HCT116 (cell line): ENCODE measurements at regions not wholly inside any gene's neighbourhood (a gene's known extent, or its start where the extent isn't known, plus 50 kb on each side); places are given as distances from the start of the nearest gene placed in this dataset.
A peak's percentile ranks its signal among the peaks of the same experiment; 100 is the strongest.

Experiments used
- ATAC-seq: fragments of 200-7000 bp; cut with Tn5 transposase; 2 replicates; pipeline ENCODE4 v1.9.1; 2020; ENCODE audit warnings: mild to moderate bottlenecking, moderate library complexity
- BruUV-seq: library from RNA; stranded (reverse); fragments of 400-500 nt; replicated peaks from 2 replicates; lab custom pipeline; 2021; lab: Mats Ljungman, UMichigan
- CTCF ChIA-PET: fragments of 300-600 bp; sonication (Branson Sonifier 250); formaldehyde crosslinking; loops from one replicate; lab custom pipeline; 2021; ENCODE audit warnings: antibody characterized with exemption; lab: Charles Lee
- POLR2A ChIA-PET: fragments of 300-600, 350-600 bp; sonication (Branson Sonifier 250); formaldehyde crosslinking; loops from one replicate; lab custom pipeline; 2021; ENCODE audit warnings: antibody characterized with exemption; lab: Charles Lee
- RAD21 ChIA-PET, 2 experiments: fragments of 300-600 bp; sonication (Branson Sonifier 250); formaldehyde crosslinking; loops; one replicate each; lab custom pipeline; 2023; ENCODE audit warnings: low total read pairs in 2 of 2; ENCODE audit not compliant: uncharacterized antibody in 2 of 2, unreplicated experiment in 2 of 2, low non-redundant PET in 1 of 2; lab: Charles Lee
- DNase-seq: peaks from one replicate; pipeline ENCODE4 v3.0.0-alpha.2; 2010; ENCODE audit warnings: low read depth, low spot score
- H2AFZ ChIP-seq: fragments of 200-600 bp; shearing (Covaris generic), sonication (generic); 2 replicates; pipeline ENCODE4 v1.6.1; 2017; ENCODE audit warnings: low read depth, mixed run types, mixed read lengths, antibody characterized with exemption, low read length; ENCODE audit not compliant: poor library complexity, severe bottlenecking
- H3K27ac ChIP-seq: 2 replicates; pipeline ENCODE4 v1.5.1; 2012; ENCODE audit warnings: low read depth, low read length
- H3K27me3 ChIP-seq: fragments of 200-600 bp; sonication (generic); 2 replicates; pipeline ENCODE4 v1.6.1; 2016; ENCODE audit warnings: mixed run types, low read length, mixed read lengths; ENCODE audit not compliant: insufficient read depth
- H3K36me3 ChIP-seq, 2 experiments: fragments of 200-500 bp in 1 of 2; fragments of 200-600 bp in 1 of 2; sonication (Bioruptor generic) in 1 of 2; sonication (generic) in 1 of 2; 2 replicates each; pipeline versions ENCODE4 v1.5.1 to v1.6.1; 2014 to 2016; ENCODE audit warnings: low read length in 2 of 2, inconsistent platforms in 1 of 2, mixed read lengths in 1 of 2, mixed run types in 1 of 2; ENCODE audit not compliant: insufficient read depth in 2 of 2, control insufficient read depth in 1 of 2
- H3K4me1 ChIP-seq, 2 experiments: fragments of 200-600 bp in 1 of 2; sonication (generic) in 1 of 2; 2 replicates each; pipeline versions ENCODE4 v1.5.1 to v1.6.1; 2012 to 2017; ENCODE audit warnings: low read length in 2 of 2, inconsistent platforms in 1 of 2, mild to moderate bottlenecking in 1 of 2, mixed read lengths in 1 of 2, mixed run types in 1 of 2, moderate library complexity in 1 of 2; ENCODE audit not compliant: insufficient read depth in 2 of 2, control insufficient read depth in 1 of 2
- H3K4me2 ChIP-seq: fragments of 200-600 bp; sonication (generic); 2 replicates; pipeline ENCODE4 v1.6.1; 2017; ENCODE audit warnings: mixed run types, low read length, mixed read lengths
- H3K4me3 ChIP-seq, 2 experiments: fragments of 200-600 bp in 1 of 2; sonication (generic) in 1 of 2; replicated peaks in 1 of 2; 2 replicates each; pipeline ENCODE4 v1.5.1; 2011 to 2016; ENCODE audit warnings: low read length in 2 of 2, control low read depth in 1 of 2, low read depth in 1 of 2, mild to moderate bottlenecking in 1 of 2, mixed read lengths in 1 of 2, mixed run types in 1 of 2
- H3K79me2 ChIP-seq: fragments of 200-600 bp; sonication (generic); 2 replicates; pipeline ENCODE4 v1.6.1; 2017; ENCODE audit warnings: mild to moderate bottlenecking, mixed run types, low read length, moderate library complexity, mixed read lengths; ENCODE audit not compliant: insufficient read depth
- H3K9ac ChIP-seq: fragments of 200-600 bp; sonication (generic); 2 replicates; pipeline ENCODE4 v1.6.1; 2016; ENCODE audit warnings: low read length, mixed read lengths
- H3K9me2 ChIP-seq: fragments of 200-600 bp; sonication (generic), shearing (Covaris generic); 2 replicates; pipeline ENCODE4 v1.6.1; 2017; ENCODE audit warnings: mixed run types, mild to moderate bottlenecking, moderate library complexity; ENCODE audit not compliant: insufficient read depth
- H3K9me3 ChIP-seq, 2 experiments: fragments of 200-500 bp in 1 of 2; fragments of 200-600 bp in 1 of 2; sonication (Bioruptor generic) in 1 of 2; sonication (generic) in 1 of 2; 2 replicates each; pipeline ENCODE4 v1.6.1; 2014 to 2017; ENCODE audit warnings: low read length in 2 of 2, mixed read lengths in 2 of 2, inconsistent platforms in 1 of 2, low read depth in 1 of 2, mild to moderate bottlenecking in 1 of 2, mixed run types in 1 of 2, moderate library complexity in 1 of 2; ENCODE audit not compliant: control insufficient read depth in 1 of 2, insufficient read depth in 1 of 2
- H4K20me1 ChIP-seq: fragments of 200-600 bp; sonication (generic), shearing (Covaris generic); 2 replicates; pipeline ENCODE4 v1.6.1; 2017; ENCODE audit warnings: mixed run types, mild to moderate bottlenecking, moderate library complexity; ENCODE audit not compliant: insufficient read depth
- CBX3 ChIP-seq: IDR thresholded peaks from 2 replicates; pipeline ENCODE4 v1.6.1; 2012; ENCODE audit warnings: low read depth
- EGR1 ChIP-seq: IDR thresholded peaks from 2 replicates; pipeline ENCODE4 v1.6.1; 2012; ENCODE audit warnings: low read depth
- ELF1 ChIP-seq: IDR thresholded peaks from 2 replicates; pipeline ENCODE4 v1.6.1; 2012; ENCODE audit warnings: low read depth, borderline replicate concordance
- EZH2 ChIP-seq: fragments of 200-600 bp; sonication (generic); IDR thresholded peaks from 2 replicates; pipeline ENCODE4 v1.6.1; 2017; ENCODE audit warnings: antibody characterized with exemption, mixed run types
- JUND ChIP-seq: IDR thresholded peaks from 2 replicates; pipeline ENCODE4 v1.6.1; 2012
- POLR2AphosphoS5 ChIP-seq: IDR thresholded peaks from 2 replicates; pipeline ENCODE4 v1.6.1; 2011; ENCODE audit warnings: mild to moderate bottlenecking, low read depth, low read length, moderate library complexity
- RAD21 ChIP-seq: IDR thresholded peaks from 2 replicates; pipeline ENCODE4 v1.6.1; 2012; ENCODE audit warnings: low read depth, mild to moderate bottlenecking
- SP1 ChIP-seq: IDR thresholded peaks from 2 replicates; pipeline ENCODE4 v1.6.1; 2012; ENCODE audit warnings: low read depth
- TCF7L2 ChIP-seq: IDR thresholded peaks from 2 replicates; pipeline ENCODE4 v1.7.0; 2011; ENCODE audit warnings: borderline replicate concordance, inconsistent platforms; ENCODE audit not compliant: insufficient read depth, insufficient read length; ENCODE audit errors: extremely low read depth
- ZFX ChIP-seq: fragments of 450-650 bp; IDR thresholded peaks from 2 replicates; pipeline ENCODE4 v1.6.1; 2017
- intact Hi-C: fragments of 100-400 bp; cut with micrococcal nuclease; formaldehyde crosslinking; loops from 2 replicates; pipeline ENCODE4 v1.10.0; 2022
- TF ChIP-seq, protein P1 (sequence below), 3 experiments: fragments of 200-600 bp in 1 of 3; sonication (generic) in 1 of 3; IDR thresholded peaks in 2 of 3; conservative IDR thresholded peaks in 1 of 3; 2 replicates each; pipeline ENCODE4 v1.5.1; 2012 to 2017; ENCODE audit warnings: low read depth in 2 of 3, low read length in 2 of 3, antibody characterized with exemption in 1 of 3, borderline replicate concordance in 1 of 3, control low read depth in 1 of 3, mild to moderate bottlenecking in 1 of 3, mixed read lengths in 1 of 3, mixed run types in 1 of 3, moderate library complexity in 1 of 3; ENCODE audit not compliant: insufficient read depth in 1 of 3
- TF ChIP-seq, protein P2 (sequence below): IDR thresholded peaks from 2 replicates; pipeline ENCODE4 v1.6.1; 2012; ENCODE audit warnings: low read depth

DNA sequence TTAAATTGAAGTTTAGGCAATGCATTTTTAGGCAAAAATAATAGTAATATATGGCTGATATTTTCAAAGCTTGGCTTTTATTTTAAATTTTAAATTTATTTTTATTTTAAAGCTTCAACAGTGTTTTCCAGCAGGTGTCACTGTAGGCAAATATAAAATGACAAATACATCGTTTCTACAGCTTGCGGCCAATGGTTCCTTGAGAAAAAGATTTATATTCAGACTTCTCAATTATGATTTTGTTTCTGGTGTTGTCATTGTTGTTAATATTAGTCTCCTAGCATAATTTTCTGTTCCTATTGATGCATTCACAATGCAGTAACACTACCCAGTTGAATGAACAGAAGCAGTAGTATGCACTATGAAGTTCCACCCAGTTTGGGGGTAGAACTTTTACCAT lies 220.7 kb upstream of the DNAJC19 start:
- no peak overlapping the region for H3K27ac ChIP-seq
- TF ChIP-seq, protein P1, sequence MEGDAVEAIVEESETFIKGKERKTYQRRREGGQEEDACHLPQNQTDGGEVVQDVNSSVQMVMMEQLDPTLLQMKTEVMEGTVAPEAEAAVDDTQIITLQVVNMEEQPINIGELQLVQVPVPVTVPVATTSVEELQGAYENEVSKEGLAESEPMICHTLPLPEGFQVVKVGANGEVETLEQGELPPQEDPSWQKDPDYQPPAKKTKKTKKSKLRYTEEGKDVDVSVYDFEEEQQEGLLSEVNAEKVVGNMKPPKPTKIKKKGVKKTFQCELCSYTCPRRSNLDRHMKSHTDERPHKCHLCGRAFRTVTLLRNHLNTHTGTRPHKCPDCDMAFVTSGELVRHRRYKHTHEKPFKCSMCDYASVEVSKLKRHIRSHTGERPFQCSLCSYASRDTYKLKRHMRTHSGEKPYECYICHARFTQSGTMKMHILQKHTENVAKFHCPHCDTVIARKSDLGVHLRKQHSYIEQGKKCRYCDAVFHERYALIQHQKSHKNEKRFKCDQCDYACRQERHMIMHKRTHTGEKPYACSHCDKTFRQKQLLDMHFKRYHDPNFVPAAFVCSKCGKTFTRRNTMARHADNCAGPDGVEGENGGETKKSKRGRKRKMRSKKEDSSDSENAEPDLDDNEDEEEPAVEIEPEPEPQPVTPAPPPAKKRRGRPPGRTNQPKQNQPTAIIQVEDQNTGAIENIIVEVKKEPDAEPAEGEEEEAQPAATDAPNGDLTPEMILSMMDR (IDR thresholded peaks at IDR 0.05 in 2 of 3, conservative IDR thresholded peaks at IDR 0.05 in 1 of 3; ENCODE audit: borderline replicate concordance in 1 of 3, insufficient read depth in 1 of 3, low read depth in 2 of 3, low read length in 2 of 3) = peak in 2 of 3 experiments; percentile 35 to 38; a peak in 4 of 6 replicates
- TF ChIP-seq CBX3 (no peak), RAD21 (peak; percentile 54), TCF7L2 (no peak)
- ATAC-seq (no peak), DNase-seq (peak; percentile 12)
- H3K9ac ChIP-seq = no peak overlapping the region
- peaks cover 33% of the 10 kb centered on the region for H3K27me3 ChIP-seq
- BruUV-seq = no TSS peak
- no peaks in the 10 kb centered on the region for H3K36me3 ChIP-seq
- H3K9me3 ChIP-seq = no peaks in the 10 kb centered on the region
- H2AFZ ChIP-seq = no peak overlapping the region
- RAD21 ChIA-PET = interaction anchor here in 1 of 2 experiments (0.9 kb wide), 1 partner anchor 492 kb away, joined by 3 read pairs; no protein-coding TSS in a partner anchor
- no peaks in the 10 kb centered on the region for H3K4me1 ChIP-seq
- intact Hi-C loops = loop anchor here (2.0 to 10.0 kb wide), 3 partner anchors 492 to 1473 kb away; no protein-coding TSS in a partner anchor
- CTCF ChIA-PET = interaction anchor here (0.5 to 3.4 kb wide), 11 partner anchors 16 to 1474 kb away, joined by 3 to 32 read pairs (median 4); partner anchors contain the start of gene FXR1
- no peak overlapping the region for H3K4me3 ChIP-seq
- H3K4me2 ChIP-seq = no peak overlapping the region
- POLR2A ChIA-PET = no interaction called here
- H3K79me2 ChIP-seq = no peaks in the 10 kb centered on the region
- H4K20me1 ChIP-seq = no peaks in the 10 kb centered on the region
- H3K9me2 ChIP-seq = no peaks in the 10 kb centered on the region

DNA sequence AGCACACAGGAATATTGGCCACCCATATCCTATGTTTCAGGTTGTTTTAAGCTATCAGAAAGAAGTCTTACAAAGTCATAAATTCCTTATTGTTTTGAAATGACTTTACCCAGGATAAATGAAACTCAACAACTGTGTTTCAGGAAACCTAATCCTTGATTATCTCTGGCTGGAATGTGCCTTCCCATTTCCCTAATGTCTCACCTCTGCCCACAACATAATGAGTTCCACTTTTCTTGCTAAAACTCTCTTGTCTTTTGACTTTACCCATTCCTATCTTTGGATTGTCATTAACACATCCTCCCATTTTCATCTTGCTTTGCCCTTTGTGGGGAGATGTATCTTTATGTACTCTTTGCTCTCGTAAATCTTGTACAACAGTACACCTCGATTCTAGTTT lies 200.0 kb upstream of the DNAJC19 start:
- intact Hi-C loops = no loop called here
- no peak for ATAC-seq
- H3K27me3 ChIP-seq = peaks cover 4% of the 10 kb centered on the region
- TF ChIP-seq ZFX (no peak), CBX3 (no peak), SP1 (no peak), POLR2AphosphoS5 (no peak), EGR1 (no peak), EZH2 (no peak), JUND (no peak), RAD21 (no peak), ELF1 (no peak)
- TF ChIP-seq, protein P2, sequence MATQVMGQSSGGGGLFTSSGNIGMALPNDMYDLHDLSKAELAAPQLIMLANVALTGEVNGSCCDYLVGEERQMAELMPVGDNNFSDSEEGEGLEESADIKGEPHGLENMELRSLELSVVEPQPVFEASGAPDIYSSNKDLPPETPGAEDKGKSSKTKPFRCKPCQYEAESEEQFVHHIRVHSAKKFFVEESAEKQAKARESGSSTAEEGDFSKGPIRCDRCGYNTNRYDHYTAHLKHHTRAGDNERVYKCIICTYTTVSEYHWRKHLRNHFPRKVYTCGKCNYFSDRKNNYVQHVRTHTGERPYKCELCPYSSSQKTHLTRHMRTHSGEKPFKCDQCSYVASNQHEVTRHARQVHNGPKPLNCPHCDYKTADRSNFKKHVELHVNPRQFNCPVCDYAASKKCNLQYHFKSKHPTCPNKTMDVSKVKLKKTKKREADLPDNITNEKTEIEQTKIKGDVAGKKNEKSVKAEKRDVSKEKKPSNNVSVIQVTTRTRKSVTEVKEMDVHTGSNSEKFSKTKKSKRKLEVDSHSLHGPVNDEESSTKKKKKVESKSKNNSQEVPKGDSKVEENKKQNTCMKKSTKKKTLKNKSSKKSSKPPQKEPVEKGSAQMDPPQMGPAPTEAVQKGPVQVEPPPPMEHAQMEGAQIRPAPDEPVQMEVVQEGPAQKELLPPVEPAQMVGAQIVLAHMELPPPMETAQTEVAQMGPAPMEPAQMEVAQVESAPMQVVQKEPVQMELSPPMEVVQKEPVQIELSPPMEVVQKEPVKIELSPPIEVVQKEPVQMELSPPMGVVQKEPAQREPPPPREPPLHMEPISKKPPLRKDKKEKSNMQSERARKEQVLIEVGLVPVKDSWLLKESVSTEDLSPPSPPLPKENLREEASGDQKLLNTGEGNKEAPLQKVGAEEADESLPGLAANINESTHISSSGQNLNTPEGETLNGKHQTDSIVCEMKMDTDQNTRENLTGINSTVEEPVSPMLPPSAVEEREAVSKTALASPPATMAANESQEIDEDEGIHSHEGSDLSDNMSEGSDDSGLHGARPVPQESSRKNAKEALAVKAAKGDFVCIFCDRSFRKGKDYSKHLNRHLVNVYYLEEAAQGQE = no peak
- TF ChIP-seq, protein P1 (IDR thresholded peaks at IDR 0.05 in 2 of 3, conservative IDR thresholded peaks at IDR 0.05 in 1 of 3; ENCODE audit: borderline replicate concordance in 1 of 3, insufficient read depth in 1 of 3, low read depth in 2 of 3, low read length in 2 of 3) = no peak

More for the DNA sequence above, 200.0 kb upstream of the DNAJC19 start:
- Histone ChIP-seq H3K4me2 (no peak overlapping the region), H3K4me3 (no peak overlapping the region), H2AFZ (no peak overlapping the region), H3K9me3 (no peaks in the 10 kb centered on the region), H3K36me3 (no peaks in the 10 kb centered on the region), H3K9me2 (no peaks in the 10 kb centered on the region), H3K27ac (no peak overlapping the region), H3K9ac (no peak overlapping the region), H3K79me2 (no peaks in the 10 kb centered on the region), H3K4me1 (no peaks in the 10 kb centered on the region), H4K20me1 (no peaks in the 10 kb centered on the region)
- no peak for DNase-seq
- BruUV-seq = no TSS peak
- ChIA-PET POLR2A (no interaction called here), RAD21 (no interaction called here), CTCF (no interaction called here)
